Osteoblast (primary cell): ENCODE measurements at regions not wholly inside any gene's neighbourhood (a gene's known extent, or its start where the extent isn't known, plus 50 kb on each side); places are given as distances from the start of the nearest gene placed in this dataset.

Experiments used
- DNase-seq: peaks from one replicate; pipeline ENCODE4 v3.0.0; 2011; ENCODE audit warnings: low spot score, mixed read lengths; ENCODE audit not compliant: insufficient read length; ENCODE audit errors: missing footprints
- H2AFZ ChIP-seq: 2 replicates; pipeline ENCODE4 v1.6.0; 2011; ENCODE audit warnings: mild to moderate bottlenecking, low read length
- H3K27ac ChIP-seq: 2 replicates; pipeline ENCODE4 v1.5.1; 2011; ENCODE audit warnings: mild to moderate bottlenecking, low read depth, low read length, moderate library complexity
- H3K27me3 ChIP-seq: 2 replicates; pipeline ENCODE4 v1.6.0; 2012; ENCODE audit warnings: mild to moderate bottlenecking, control low read depth, inconsistent platforms, low read length, moderate library complexity; ENCODE audit not compliant: insufficient read depth
- H3K36me3 ChIP-seq: 2 replicates; pipeline ENCODE4 v1.5.1; 2011; ENCODE audit warnings: mild to moderate bottlenecking, low read length, control low read depth, moderate library complexity; ENCODE audit not compliant: insufficient read depth
- H3K4me1 ChIP-seq: 2 replicates; pipeline ENCODE4 v1.5.1; 2011; ENCODE audit warnings: mild to moderate bottlenecking, low read length, control low read depth, moderate library complexity; ENCODE audit not compliant: insufficient read depth
- H3K4me2 ChIP-seq: 2 replicates; pipeline ENCODE4 v1.6.0; 2011; ENCODE audit warnings: mild to moderate bottlenecking, low read length; ENCODE audit not compliant: insufficient read depth
- H3K4me3 ChIP-seq: fragments of 200-600 bp; sonication (generic); 3 replicates; pipeline ENCODE4 v1.5.1; 2012; ENCODE audit warnings: mild to moderate bottlenecking, low read length, inconsistent platforms; ENCODE audit not compliant: insufficient read depth
- H3K79me2 ChIP-seq: 2 replicates; pipeline ENCODE4 v1.6.0; 2012; ENCODE audit warnings: mild to moderate bottlenecking, low read length, control low read depth, inconsistent platforms; ENCODE audit not compliant: insufficient read depth
- H3K9me3 ChIP-seq: 2 replicates; pipeline ENCODE4 v1.5.1; 2011; ENCODE audit warnings: low read depth, low read length, control low read depth
- H4K20me1 ChIP-seq: 2 replicates; pipeline ENCODE4 v1.6.0; 2012; ENCODE audit warnings: mild to moderate bottlenecking, low read length, control low read depth; ENCODE audit not compliant: insufficient read depth
- TF ChIP-seq, protein P1 (sequence below): IDR thresholded peaks from 2 replicates; pipeline ENCODE4 v1.5.1; 2011; ENCODE audit warnings: mild to moderate bottlenecking, low read depth, low read length, moderate library complexity; ENCODE audit errors: extremely low read depth

DNA sequence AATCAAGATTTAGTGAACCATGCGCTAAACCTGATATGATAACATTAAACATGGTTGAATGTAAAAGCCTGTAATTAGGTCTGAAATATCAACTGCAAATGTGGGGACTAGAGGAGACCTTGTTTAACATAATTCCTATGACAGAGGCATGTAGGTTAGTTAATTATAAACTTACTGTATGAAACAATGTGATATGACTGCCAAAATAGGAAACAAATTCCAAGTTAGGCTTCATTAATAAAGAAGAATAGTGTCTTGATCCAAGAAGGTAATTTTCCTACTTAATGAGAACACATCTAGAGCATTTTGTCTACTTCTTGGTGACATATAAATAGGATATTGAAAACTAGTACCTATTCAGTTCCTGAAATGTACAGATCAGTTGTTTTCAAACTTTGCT, 136.2 kb upstream of the TARS1 start:
- TF ChIP-seq, protein P1, sequence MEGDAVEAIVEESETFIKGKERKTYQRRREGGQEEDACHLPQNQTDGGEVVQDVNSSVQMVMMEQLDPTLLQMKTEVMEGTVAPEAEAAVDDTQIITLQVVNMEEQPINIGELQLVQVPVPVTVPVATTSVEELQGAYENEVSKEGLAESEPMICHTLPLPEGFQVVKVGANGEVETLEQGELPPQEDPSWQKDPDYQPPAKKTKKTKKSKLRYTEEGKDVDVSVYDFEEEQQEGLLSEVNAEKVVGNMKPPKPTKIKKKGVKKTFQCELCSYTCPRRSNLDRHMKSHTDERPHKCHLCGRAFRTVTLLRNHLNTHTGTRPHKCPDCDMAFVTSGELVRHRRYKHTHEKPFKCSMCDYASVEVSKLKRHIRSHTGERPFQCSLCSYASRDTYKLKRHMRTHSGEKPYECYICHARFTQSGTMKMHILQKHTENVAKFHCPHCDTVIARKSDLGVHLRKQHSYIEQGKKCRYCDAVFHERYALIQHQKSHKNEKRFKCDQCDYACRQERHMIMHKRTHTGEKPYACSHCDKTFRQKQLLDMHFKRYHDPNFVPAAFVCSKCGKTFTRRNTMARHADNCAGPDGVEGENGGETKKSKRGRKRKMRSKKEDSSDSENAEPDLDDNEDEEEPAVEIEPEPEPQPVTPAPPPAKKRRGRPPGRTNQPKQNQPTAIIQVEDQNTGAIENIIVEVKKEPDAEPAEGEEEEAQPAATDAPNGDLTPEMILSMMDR: no peak
- DNase-seq: no peak
- no peak overlapping the region for H3K27ac ChIP-seq

DNA sequence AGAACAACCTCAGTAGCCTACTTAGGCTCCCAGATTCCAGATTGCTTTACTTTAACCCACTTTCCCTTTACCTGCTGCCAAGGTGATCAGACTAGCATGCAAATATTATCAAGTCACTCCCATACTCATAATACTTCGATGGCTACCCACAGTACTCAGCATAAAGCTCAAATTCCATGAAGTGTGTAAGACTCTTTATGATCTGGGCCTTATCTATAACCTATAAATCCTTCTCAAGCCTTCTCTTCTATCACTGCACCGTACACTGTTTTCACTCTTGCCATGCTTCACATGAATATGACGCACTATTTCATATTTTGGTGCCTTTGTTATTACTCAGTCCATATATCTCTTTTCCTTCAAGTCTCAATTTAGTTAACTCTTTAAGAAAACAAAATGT, 135.2 kb upstream of the TARS1 start:
- Histone ChIP-seq H4K20me1 (no peaks in the 10 kb centered on the region), H3K27ac (no peak overlapping the region), H3K9me3 (no peaks in the 10 kb centered on the region), H3K79me2 (no peaks in the 10 kb centered on the region), H3K4me1 (peaks cover 30% of the 10 kb centered on the region), H3K27me3 (no peaks in the 10 kb centered on the region), H2AFZ (no peak overlapping the region), H3K4me2 (no peak overlapping the region), H3K4me3 (no peak overlapping the region), H3K36me3 (no peaks in the 10 kb centered on the region)
- TF ChIP-seq, protein P1: no peak
- no peak for DNase-seq

More for the DNA sequence above, 136.2 kb upstream of the TARS1 start:
- Histone ChIP-seq H3K9me3 (no peaks in the 10 kb centered on the region), H3K4me2 (no peak overlapping the region), H4K20me1 (no peaks in the 10 kb centered on the region), H3K4me1 (peaks cover 31% of the 10 kb centered on the region), H3K27me3 (no peaks in the 10 kb centered on the region), H3K4me3 (no peak overlapping the region), H3K36me3 (no peaks in the 10 kb centered on the region), H2AFZ (no peak overlapping the region), H3K79me2 (no peaks in the 10 kb centered on the region)

DNA sequence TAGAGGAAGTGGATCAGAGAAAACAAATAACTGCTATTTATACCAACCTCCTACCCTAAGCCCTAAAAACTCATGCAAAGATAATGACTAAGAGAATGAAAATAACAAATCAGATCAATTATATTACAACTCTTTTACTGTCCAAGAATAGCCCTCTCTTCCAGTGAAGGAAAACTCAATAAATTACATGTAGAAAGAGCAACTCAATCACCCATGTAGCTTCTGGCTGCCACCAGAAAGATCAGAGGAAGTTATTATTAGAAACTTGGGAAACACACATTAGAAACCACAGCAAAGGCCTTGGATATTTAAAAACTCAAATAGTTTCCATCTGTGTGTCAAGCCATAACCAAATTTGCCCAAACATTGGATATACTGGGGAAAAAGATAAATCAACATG, 134.0 kb upstream of the TARS1 start:
- peak; percentile 39 for DNase-seq
- peaks cover 36% of the 10 kb centered on the region for H3K4me1 ChIP-seq
- H3K9me3 ChIP-seq: no peaks in the 10 kb centered on the region
- no peak overlapping the region for H2AFZ ChIP-seq
- no peaks in the 10 kb centered on the region for H3K79me2 ChIP-seq
- no peaks in the 10 kb centered on the region for H3K27me3 ChIP-seq
- H3K4me2 ChIP-seq: no peak overlapping the region
- H3K36me3 ChIP-seq: no peaks in the 10 kb centered on the region
- H3K27ac ChIP-seq: no peak overlapping the region
- no peaks in the 10 kb centered on the region for H4K20me1 ChIP-seq
- no peak overlapping the region for H3K4me3 ChIP-seq
- TF ChIP-seq, protein P1: no peak

DNA sequence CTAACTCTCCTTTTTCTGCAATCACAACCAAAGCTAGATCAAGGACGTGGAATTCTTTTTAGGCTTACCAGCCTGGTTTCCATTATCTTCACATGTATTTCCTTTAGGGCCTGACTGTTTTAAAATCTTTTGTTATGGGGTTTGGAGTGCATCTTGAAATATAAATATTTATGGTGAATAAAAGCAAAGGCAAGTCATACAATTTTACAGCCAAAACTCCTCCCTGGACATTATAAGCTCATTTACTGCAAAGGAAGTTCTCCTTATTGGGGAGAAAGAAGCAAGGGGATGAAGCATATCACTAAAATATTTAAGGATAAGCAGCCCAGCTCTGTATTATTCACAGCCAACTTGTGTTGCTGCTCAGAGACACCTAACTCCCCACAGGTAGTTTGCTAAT, 132.2 kb upstream of the TARS1 start:
- H3K79me2 ChIP-seq: no peaks in the 10 kb centered on the region
- H3K36me3 ChIP-seq: no peaks in the 10 kb centered on the region
- H4K20me1 ChIP-seq: no peaks in the 10 kb centered on the region
- TF ChIP-seq, protein P1: no peak
- H2AFZ ChIP-seq: no peak overlapping the region
- H3K4me3 ChIP-seq: no peak overlapping the region
- H3K9me3 ChIP-seq: no peaks in the 10 kb centered on the region
- DNase-seq: no peak
- peak overlapping the region; percentile 3 for H3K27ac ChIP-seq
- no peak overlapping the region for H3K4me2 ChIP-seq
- no peaks in the 10 kb centered on the region for H3K27me3 ChIP-seq
- peaks cover 54% of the 10 kb centered on the region for H3K4me1 ChIP-seq
